ENCODE measurements at regions not wholly inside any gene's neighbourhood (a gene's known extent, or its start where the extent isn't known, plus 50 kb on each side); places are given as distances from the start of the nearest gene placed in this dataset.

DNA sequence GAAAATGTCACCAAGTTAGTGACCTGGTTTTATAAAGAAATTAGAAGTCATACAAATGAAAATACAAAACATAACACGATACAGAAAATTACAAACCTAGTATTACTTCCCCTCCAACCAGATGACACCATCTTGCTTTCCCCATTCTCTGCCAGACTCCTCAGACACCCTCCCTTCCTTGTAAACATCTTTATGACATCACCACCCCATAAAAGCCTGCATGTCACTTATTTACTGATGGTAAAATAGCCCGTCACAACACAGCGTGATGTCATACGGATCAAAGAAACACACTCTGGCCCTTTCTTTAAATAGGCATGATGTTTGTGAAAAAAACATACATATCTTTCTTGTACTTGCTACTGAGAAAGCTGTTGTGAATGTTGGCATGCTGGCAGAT, 254.8 kb upstream of the SOX11 start:
- DNase-seq (ENCODE audit: low read depth): no peak
- H3K4me3 ChIP-seq (ENCODE audit: low read depth, low read length): no peak overlapping the region
- no peak for TF ChIP-seq CTCF (IDR thresholded peaks at IDR 0.05; ENCODE audit: insufficient read depth, low read length)

DNA sequence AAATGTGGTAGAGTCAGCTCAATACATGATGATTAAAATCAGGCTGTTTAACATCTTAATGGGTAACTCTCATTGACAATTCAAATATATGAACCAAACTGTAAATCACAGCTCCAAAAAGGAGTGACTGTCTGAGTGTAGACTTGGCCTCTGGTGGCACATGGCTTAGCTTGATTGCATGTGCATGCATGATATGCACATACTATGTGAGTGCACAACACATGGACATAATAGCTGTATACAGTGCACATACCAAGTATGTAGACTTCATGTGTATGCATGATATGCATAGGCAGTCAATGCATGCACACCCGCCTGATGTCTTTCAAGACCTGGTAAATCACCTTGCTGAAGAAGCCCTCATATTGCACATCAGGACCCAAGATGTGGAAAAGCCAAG, 252.0 kb upstream of the SOX11 start:
- no peak for TF ChIP-seq CTCF (IDR thresholded peaks at IDR 0.05; ENCODE audit: insufficient read depth, low read length)
- DNase-seq (ENCODE audit: low read depth): no peak
- no peak overlapping the region for H3K4me3 ChIP-seq (ENCODE audit: low read depth, low read length)

DNA sequence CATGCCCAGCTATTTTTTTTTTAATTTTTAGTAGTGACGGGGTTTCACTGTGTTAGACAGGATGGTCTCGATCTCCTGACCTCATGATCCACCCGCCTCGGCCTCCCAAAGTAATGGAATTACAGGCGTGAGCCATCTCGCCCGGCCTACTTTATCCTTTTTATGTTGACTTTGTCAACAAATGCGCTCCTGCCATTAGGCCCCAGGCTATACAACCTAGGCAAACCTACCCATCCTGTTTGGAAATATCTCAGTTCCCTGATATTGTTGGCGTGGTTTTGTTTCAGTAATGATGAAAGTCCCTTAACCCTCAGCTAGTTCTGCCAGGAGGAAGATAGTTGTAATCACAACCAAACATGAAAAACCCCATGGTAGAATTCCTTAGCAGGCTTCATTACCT, 249.4 kb upstream of the SOX11 start:
- DNase-seq (ENCODE audit: low read depth): no peak
- no peak for TF ChIP-seq CTCF (IDR thresholded peaks at IDR 0.05; ENCODE audit: insufficient read depth, low read length)
- H3K4me3 ChIP-seq (ENCODE audit: low read depth, low read length): no peak overlapping the region

DNA sequence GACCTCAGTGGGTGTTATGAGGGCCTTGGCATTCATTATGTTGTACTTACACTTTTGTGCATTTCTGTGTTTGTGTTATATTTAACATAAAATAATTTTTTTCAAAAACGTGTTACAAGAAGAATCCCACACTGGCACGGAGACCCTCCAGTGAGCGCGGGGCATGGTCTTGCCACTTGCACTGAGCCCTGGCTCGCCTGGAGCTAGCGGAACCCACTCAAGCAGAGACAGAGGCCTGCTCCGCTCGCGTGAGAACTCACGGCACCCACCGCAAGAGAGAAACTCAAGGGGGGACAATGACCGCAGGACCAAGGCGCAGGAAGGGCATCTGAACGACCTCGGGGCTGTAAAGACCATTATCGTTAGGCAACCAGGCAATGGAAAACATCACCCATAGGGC, 248.0 kb upstream of the SOX11 start:
- no peak for DNase-seq (ENCODE audit: low read depth)
- TF ChIP-seq CTCF (IDR thresholded peaks at IDR 0.05; ENCODE audit: insufficient read depth, low read length): no peak
- H3K4me3 ChIP-seq (ENCODE audit: low read depth, low read length): no peak overlapping the region

DNA sequence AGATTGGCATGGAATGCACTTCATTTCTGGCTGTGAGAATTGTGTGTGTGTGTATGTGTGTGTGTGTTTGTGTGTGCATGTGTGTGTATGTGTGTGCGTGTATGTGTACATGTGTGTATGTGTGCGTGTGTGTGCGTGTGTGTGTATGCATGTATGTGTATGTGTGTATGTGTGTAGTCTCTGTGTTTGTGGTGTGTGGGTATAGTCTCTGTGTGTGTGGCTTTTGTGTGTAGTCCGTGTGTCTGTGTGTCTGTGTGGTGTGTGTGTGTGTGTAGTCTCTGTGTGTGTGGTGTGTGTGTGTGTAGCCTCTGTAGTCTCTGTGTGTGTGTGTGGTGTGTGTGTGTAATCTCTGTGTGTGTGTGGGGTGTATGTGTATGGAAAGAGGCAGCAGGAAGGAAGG, 247.3 kb upstream of the SOX11 start:
- DNase-seq (ENCODE audit: low read depth): no peak
- TF ChIP-seq CTCF (IDR thresholded peaks at IDR 0.05; ENCODE audit: insufficient read depth, low read length): no peak
- H3K4me3 ChIP-seq (ENCODE audit: low read depth, low read length): no peak overlapping the region

GRCh38 chr2:5449867-5450266, 242.3 kb upstream of the SOX11 start:
- H3K4me3 ChIP-seq (ENCODE audit: low read depth, low read length): no peak overlapping the region
- no peak for TF ChIP-seq CTCF (IDR thresholded peaks at IDR 0.05; ENCODE audit: insufficient read depth, low read length)
- DNase-seq (ENCODE audit: low read depth): no peak

- no peak for TF ChIP-seq CTCF (IDR thresholded peaks at IDR 0.05; ENCODE audit: insufficient read depth, low read length)
- no peak overlapping the region for H3K4me3 ChIP-seq (ENCODE audit: low read depth, low read length)
- DNase-seq (ENCODE audit: low read depth): no peak
Measured at GRCh38 chr2:5453220-5454050, 238.7 kb upstream of the SOX11 start.
